ENCODE measurements at regions not wholly inside any gene's neighbourhood (a gene's known extent, or its start where the extent isn't known, plus 50 kb on each side); places are given as distances from the start of the nearest gene placed in this dataset.

DNA sequence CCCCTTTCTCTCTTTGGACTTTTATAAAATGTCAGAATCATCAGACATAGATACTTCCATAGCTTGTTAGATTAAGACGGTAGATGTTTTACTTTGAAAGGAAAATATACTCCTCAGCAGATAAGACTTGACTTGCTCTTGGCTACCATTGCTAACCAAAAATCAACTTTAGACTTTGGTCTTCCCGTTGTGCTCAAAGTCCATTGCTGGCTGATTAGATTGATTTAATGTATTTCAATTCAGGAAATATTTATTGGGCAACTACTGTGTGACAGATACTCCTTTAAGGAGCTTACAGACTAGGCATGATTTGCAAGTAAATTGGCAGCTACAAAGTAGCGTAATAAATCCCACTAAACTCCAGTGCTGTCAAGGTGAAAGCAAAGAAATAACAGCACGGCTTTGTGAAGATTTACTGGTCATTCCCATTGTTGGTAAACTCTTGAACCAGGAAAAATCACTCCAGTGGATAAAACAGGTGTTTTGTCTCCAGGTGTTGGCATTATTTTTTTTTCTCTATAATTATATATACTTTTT is 95.7 kb upstream of the ARMC3 start:
- 47% methylated on average over 4 of the region's 4 CpGs for WGBS (ENCODE audit: low lambda C conversion rate)
- H4K20me1 ChIP-seq (ENCODE audit: insufficient read depth, low read length): no peaks in the 10 kb centered on the region
- no peak overlapping the region for H2AFZ ChIP-seq (ENCODE audit: low read length)
- POLR2A ChIA-PET: no interaction called here
- H3K9ac ChIP-seq (ENCODE audit: insufficient read depth, low read depth, low read length): no peak overlapping the region
- no peaks in the 10 kb centered on the region for H3K79me2 ChIP-seq (ENCODE audit: insufficient read depth, low read length)
- no peaks in the 10 kb centered on the region for H3K9me3 ChIP-seq (ENCODE audit: low read length)
- ATAC-seq (no peak), FAIRE-seq (no peak), DNase-seq (ENCODE audit: low spot score) (no peak)
- CTCF ChIA-PET (ENCODE audit: low intra/inter-chr PET ratio, low total read pairs): no interaction called here
- TF ChIP-seq, protein P1, sequence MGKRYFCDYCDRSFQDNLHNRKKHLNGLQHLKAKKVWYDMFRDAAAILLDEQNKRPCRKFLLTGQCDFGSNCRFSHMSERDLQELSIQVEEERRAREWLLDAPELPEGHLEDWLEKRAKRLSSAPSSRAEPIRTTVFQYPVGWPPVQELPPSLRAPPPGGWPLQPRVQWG (CRISPR knock-in tag; IDR thresholded peaks at IDR 0.05; ENCODE audit: borderline replicate concordance, low read depth): no peak
- TF ChIP-seq ZNF546 (CRISPR knock-in tag; conservative IDR thresholded peaks at IDR 0.05) (no peak), ZNF768 (CRISPR knock-in tag; IDR thresholded peaks at IDR 0.05) (no peak), ZNF101 (CRISPR knock-in tag; IDR thresholded peaks at IDR 0.05; ENCODE audit: borderline replicate concordance, low read depth) (no peak), ZNF337 (CRISPR knock-in tag; IDR thresholded peaks at IDR 0.05; ENCODE audit: borderline replicate concordance, low read depth) (no peak), ZMYM4 (CRISPR knock-in tag; IDR thresholded peaks at IDR 0.05) (no peak), FIP1L1 (IDR thresholded peaks at IDR 0.05; ENCODE audit: borderline replicate concordance, insufficient read depth, low read depth, low read length) (no peak), HOXA3 (CRISPR knock-in tag; IDR thresholded peaks at IDR 0.05) (no peak), CBX1 (IDR thresholded peaks at IDR 0.05; ENCODE audit: low read depth) (no peak), ZMAT3 (CRISPR knock-in tag; conservative IDR thresholded peaks at IDR 0.05) (no peak), KDM5B (CRISPR knock-in tag; IDR thresholded peaks at IDR 0.05; ENCODE audit: borderline replicate concordance) (no peak), TMF1 (CRISPR knock-in tag; IDR thresholded peaks at IDR 0.05; ENCODE audit: low read depth) (no peak), ETV6 (CRISPR knock-in tag; conservative IDR thresholded peaks at IDR 0.05) (no peak), BRD4 (CRISPR knock-in tag; IDR thresholded peaks at IDR 0.05) (no peak), NONO (IDR thresholded peaks at IDR 0.05) (no peak), NONO (CRISPR knock-in tag; conservative IDR thresholded peaks at IDR 0.05) (no peak), XBP1 (CRISPR knock-in tag; IDR thresholded peaks at IDR 0.05) (no peak)
- TF ChIP-seq, protein P2, sequence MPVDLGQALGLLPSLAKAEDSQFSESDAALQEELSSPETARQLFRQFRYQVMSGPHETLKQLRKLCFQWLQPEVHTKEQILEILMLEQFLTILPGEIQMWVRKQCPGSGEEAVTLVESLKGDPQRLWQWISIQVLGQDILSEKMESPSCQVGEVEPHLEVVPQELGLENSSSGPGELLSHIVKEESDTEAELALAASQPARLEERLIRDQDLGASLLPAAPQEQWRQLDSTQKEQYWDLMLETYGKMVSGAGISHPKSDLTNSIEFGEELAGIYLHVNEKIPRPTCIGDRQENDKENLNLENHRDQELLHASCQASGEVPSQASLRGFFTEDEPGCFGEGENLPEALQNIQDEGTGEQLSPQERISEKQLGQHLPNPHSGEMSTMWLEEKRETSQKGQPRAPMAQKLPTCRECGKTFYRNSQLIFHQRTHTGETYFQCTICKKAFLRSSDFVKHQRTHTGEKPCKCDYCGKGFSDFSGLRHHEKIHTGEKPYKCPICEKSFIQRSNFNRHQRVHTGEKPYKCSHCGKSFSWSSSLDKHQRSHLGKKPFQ (CRISPR knock-in tag; IDR thresholded peaks at IDR 0.05; ENCODE audit: insufficient replicate concordance): no peak
- TF ChIP-seq, protein P3, sequence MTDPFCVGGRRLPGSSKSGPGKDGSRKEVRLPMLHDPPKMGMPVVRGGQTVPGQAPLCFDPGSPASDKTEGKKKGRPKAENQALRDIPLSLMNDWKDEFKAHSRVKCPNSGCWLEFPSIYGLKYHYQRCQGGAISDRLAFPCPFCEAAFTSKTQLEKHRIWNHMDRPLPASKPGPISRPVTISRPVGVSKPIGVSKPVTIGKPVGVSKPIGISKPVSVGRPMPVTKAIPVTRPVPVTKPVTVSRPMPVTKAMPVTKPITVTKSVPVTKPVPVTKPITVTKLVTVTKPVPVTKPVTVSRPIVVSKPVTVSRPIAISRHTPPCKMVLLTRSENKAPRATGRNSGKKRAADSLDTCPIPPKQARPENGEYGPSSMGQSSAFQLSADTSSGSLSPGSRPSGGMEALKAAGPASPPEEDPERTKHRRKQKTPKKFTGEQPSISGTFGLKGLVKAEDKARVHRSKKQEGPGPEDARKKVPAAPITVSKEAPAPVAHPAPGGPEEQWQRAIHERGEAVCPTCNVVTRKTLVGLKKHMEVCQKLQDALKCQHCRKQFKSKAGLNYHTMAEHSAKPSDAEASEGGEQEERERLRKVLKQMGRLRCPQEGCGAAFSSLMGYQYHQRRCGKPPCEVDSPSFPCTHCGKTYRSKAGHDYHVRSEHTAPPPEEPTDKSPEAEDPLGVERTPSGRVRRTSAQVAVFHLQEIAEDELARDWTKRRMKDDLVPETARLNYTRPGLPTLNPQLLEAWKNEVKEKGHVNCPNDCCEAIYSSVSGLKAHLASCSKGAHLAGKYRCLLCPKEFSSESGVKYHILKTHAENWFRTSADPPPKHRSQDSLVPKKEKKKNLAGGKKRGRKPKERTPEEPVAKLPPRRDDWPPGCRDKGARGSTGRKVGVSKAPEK (CRISPR knock-in tag; IDR thresholded peaks at IDR 0.05; ENCODE audit: borderline replicate concordance): no peak
- no peaks in the 10 kb centered on the region for H3K36me3 ChIP-seq (replicated peaks in 1 of 2; ENCODE audit: control insufficient read depth in 1 of 2, insufficient read depth in 2 of 2, low read length in 2 of 2)
- no peak overlapping the region for H3K4me3 ChIP-seq (replicated peaks in 1 of 3; ENCODE audit: insufficient read depth in 1 of 3, low read depth in 2 of 3, low read length in 3 of 3)
- H3K27ac ChIP-seq (ENCODE audit: extremely low read length, insufficient read depth, low read length): no peak overlapping the region
- no peaks in the 10 kb centered on the region for H3K27me3 ChIP-seq (ENCODE audit: control insufficient read depth in 1 of 2, insufficient read depth in 2 of 2, low read length in 2 of 2)
- H3K4me1 ChIP-seq (ENCODE audit: insufficient read depth, low read length): no peaks in the 10 kb centered on the region
- intact Hi-C loops (cut with micrococcal nuclease; ENCODE audit: unreplicated experiment) (no loop called here), in situ Hi-C loops (cut with HindIII; ENCODE audit: extremely low pct_ligation_motif_present, low pct_unique_long_range_greater_than_20kb) (no loop called here)
- H3K4me2 ChIP-seq (ENCODE audit: low read depth, low read length): no peak overlapping the region
- BruUV-seq (replicated peaks): no TSS peak
